ENCODE measurements at regions not wholly inside any gene's neighbourhood (a gene's known extent, or its start where the extent isn't known, plus 50 kb on each side); places are given as distances from the start of the nearest gene placed in this dataset.

DNA sequence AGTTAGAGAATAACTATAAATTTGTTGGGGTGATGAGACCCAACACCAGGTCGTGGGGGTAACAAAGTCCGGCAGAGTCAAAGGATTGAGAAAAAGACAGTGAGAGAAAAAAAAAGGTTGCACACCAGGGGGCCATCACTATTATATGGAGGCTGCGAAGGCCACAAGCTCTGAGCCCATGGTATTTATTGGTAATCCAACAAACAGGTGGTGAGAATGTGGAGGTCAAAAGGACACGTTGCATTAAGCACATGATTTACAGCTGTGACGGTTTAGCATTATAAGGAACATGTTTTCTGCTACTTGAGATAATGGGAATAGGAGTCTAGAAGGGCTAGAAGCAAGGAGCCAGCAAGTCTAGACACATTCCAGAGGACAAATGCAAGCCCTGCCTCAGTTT, 2202.2 kb upstream of the C9orf72 start:
- no peak for DNase-seq (ENCODE audit: low spot score)
- intact Hi-C loops (cut with DNase I), result loop anchor here in 1 of 2 donors (10.0 kb wide), 1 partner anchor 699 kb away; no protein-coding TSS in a partner anchor

DNA sequence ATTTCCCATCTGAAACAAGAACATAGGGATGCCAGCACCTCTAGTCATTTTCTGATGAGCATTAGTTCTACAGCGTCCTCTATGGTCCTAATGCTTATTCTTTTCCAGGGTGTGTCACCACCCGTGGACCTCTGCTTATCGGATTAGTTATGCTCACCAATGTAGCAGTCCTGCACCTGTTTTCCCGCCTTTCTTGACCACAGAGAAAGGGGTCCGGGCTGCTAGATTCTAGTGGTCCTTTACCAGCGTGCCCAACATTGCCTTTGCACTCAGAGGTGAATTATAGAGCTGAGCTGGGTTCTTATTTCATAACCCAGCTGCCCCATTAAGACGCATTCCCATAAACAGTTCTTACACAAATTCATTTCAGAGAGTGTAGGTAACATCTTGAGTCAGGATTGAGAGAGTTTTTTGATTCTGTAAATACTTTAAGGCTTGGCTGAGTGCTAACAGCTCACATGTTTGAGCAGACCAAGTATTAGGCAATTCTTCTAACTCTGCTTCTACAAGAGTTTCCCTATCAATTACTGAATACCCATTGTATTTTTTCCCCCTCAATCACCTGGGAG, 2205.1 kb upstream of the C9orf72 start:
- intact Hi-C loops (cut with DNase I), result loop anchor here in 1 of 2 donors (10.0 kb wide), 1 partner anchor 696 kb away; no protein-coding TSS in a partner anchor
- DNase-seq (ENCODE audit: low spot score), result no peak

DNA sequence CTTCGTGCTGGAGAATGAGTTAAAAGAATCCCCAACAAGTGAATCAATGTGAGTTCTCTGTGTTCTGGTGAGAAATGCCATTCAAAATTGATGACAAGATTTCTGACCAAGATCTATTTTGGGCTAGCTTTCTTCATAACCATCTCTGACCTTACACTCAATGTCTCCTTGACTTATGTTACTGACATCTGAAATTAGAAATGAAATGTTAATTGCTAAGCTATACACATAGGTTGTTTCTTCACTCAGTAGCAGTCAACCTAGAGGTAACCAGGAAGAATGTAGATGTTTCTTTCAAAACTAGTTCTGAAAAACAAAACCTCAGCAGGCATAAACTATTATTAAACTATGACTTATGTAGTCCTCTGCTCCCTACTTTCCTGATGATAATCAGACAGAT, 2220.7 kb upstream of the C9orf72 start:
- DNase-seq (ENCODE audit: low spot score), result no peak
- intact Hi-C loops (cut with DNase I), result no loop called here

DNA sequence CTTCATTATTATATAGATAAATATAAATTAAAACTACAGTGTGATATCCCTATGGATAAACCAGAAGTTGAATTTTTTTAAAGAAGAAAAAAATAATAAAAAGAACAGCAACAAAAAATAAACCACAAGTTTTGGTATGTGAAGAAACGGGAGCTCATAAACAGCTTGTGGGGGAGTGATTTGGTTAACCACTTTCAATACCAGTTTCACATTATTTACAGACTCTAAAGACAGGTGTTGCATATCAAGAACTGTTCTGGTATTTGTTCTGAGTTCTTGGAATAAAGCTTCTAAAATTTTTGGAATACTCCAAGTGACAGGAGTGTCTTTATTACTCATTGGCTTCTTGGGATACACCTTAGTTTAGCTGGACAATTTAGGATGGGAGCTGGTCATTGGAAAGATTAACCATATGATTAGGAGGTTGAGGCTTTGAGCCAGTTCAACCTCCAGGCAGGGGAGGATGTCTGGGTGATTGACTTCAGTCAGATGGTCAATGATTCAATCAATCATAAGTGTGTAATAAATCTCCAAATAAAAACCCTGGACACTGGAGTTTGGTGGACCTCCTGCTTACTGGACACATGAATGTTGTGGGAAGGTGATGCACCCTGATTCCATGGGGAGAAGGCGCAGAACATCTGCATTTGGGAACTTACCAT, 2223.1 kb upstream of the C9orf72 start:
- DNase-seq (ENCODE audit: low spot score), result no peak
- intact Hi-C loops (cut with DNase I), result no loop called here

DNA sequence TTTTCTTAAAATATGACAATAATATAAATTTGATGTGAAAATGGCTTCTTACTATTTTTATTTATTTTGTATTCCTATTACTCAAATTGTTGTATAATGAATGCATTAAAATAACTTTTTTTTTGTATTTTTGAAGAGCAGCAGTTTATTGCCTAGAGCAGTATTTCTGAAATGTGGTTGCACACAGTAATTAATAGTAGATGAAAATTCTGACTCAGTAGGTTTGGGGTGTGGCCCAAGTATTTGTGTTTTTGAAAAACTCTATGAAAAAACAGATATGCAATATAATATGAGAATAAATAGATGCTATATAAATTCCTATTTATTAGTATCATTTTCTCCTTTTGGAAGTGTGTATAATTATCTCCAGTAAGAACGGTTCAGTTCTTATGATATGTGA, 2225.3 kb upstream of the C9orf72 start:
- DNase-seq (ENCODE audit: low spot score), result no peak
- intact Hi-C loops (cut with DNase I), result no loop called here

DNA sequence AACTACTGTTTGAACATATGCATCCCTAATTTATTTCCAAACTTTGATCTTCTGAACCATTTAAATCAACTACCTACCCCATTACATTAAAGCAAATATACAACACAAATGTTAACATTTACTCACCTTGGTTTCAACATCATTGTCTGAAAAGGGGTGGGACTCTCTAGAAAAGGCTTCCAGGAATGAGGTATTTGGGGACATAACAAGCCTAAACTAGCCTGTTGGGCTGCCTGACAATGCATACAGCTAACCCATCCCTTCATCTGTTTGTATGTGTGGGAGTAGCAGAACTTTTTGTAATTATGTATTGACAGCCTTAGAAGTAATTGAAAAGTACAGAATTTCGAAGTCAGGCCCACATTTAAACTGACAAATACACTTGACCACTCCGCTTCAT, 2225.9 kb upstream of the C9orf72 start:
- intact Hi-C loops (cut with DNase I), result no loop called here
- DNase-seq (ENCODE audit: low spot score), result no peak

DNA sequence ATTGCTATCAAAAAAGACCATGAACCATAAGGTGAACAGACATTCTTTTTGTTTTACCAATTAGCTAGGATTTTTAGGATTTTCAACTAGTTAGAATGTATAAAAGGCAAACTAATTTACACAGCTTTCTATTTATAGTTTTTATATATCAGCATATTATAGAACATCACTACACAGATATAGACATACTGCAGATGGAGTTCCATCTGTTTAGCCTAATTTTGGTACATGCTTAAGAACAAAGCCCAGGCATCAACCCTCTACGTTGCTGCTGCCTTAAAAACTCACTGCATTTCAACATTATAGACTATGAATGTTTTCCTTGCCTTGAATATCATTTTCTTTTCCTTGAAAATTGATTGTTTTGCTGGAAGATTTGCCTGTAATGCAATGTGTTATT, 2227.5 kb upstream of the C9orf72 start:
- no peak for DNase-seq (ENCODE audit: low spot score)
- intact Hi-C loops (cut with DNase I), result no loop called here

DNA sequence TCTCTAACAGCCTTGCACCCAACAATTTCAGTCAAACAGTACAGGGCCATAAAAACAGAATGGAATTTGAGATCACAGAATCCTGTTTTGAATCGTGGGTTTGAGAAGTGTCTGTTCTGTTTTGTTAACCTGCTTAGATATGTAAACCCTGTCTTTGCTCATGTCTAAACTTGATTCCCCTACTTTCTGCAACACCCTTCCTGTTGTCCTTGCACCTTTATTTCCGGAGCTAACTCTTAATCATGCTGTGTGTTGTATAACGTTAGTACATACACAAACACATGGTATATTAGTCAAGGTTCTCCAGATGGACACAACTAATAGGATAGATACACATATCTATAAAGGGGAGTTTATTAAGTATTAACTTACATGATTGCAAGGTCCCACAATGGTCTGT, 2229.2 kb upstream of the C9orf72 start:
- no peak for DNase-seq (ENCODE audit: low spot score)
- intact Hi-C loops (cut with DNase I), result no loop called here

DNA sequence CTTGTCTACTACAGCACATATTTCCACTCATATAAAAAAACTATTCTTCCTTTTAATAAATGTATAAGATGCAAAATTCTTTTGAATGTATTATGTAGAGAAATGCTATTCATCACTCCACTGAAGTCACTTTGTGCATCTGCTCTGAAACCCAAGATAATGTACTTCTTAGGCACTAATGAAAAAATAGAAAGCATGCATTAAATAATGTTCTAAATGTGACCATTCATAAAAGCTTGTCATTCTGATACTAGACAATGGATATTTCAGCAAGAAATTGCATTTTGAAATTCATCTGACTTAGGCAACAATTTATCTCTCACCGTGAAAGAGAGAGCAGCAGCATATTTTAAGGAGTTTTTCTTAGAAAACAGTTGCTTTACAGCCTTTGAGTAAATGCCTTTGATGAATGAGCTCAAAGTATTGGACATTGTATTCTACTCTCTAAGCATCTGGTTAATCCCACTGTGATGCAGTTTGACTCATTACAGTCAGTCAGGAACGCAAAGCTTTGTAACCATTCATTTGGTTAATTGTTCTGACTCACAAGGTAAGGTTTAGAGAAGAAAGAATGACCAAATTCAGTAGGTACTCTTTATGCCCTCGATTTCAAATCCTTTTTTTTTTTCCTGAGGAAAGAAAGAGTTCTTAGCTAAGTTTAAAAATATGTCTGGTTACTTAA, 2233.8 kb upstream of the C9orf72 start:
- intact Hi-C loops (cut with DNase I), result no loop called here
- DNase-seq (ENCODE audit: low spot score), result no peak

DNA sequence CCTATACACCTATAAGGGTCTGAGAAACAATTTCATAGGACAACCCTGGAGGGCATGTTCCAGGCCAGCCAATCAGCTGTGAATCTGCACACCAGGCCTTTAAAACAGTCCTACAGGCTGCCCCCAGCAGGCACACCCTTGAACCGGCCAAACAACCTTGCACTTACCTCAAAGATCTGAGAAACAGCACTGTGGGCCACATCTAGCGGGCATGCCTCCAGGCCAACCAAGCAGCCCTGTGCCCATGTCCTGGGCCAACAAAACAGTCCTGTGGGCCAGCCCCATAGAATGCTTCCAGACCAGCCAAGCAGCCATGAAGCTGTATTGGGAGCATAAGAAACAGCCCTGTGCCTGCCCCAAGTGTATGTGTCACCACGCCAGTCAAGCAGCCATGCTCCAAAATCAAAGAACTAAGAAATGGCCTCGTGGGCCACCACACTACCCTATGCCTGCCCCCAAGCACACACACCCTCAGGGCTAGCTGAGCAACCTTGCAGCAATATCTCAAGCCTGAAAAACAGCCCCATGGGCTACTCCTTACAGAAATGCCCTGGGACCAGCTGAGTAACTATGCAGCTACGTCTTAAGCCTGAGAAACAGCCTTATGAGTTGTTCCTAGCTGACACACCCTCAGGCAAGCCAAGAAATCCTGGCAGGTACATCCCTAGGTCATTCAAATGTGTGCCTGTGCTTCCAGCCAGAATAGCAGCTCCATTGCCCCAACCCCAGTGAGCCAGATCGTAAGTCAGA, 2243.8 kb upstream of the C9orf72 start:
- intact Hi-C loops (cut with DNase I), result no loop called here
- DNase-seq (ENCODE audit: low spot score), result no peak

DNA sequence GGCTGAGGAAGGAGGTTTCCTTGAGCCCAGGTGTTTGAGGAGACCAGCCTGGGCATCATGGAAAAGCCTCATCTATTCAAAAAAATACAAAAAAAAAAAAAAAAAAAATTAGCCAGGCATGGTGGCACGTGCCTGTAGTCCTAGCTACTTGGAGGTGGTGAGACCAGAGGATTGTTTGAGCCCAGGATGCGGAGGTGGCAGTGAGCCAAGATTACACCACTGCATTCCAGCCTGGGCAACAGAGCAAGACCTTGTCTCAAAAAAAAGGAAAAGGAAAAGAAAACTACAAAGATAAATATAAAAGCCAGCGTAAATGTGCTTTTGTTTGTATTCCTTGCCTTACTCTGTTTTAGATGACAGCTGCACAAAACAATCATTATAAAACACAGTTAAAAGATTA, 2249.2 kb upstream of the C9orf72 start:
- intact Hi-C loops (cut with DNase I), result no loop called here
- DNase-seq (ENCODE audit: low spot score), result no peak

DNA sequence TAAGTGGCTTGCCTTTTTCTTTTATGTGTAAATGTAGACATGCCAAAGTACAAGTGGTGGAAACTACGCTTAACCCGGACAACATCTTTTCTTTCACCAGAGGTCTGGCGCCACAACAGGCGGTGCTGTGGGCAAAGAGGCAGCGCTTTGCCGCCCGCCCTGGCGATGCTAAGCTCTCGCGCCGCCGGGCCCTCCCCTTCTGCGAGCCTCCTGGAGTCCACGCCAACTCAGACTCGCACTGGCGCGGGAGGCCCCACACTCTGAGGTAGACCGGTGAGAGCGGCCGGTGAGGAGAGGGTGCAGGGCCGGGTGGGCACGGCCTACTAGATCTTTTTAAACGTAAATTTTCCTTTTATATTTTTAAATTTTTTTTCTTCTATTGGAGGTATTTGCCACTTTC, 2253.1 kb upstream of the C9orf72 start:
- no peak for DNase-seq (ENCODE audit: low spot score)
- intact Hi-C loops (cut with DNase I), result no loop called here

DNA sequence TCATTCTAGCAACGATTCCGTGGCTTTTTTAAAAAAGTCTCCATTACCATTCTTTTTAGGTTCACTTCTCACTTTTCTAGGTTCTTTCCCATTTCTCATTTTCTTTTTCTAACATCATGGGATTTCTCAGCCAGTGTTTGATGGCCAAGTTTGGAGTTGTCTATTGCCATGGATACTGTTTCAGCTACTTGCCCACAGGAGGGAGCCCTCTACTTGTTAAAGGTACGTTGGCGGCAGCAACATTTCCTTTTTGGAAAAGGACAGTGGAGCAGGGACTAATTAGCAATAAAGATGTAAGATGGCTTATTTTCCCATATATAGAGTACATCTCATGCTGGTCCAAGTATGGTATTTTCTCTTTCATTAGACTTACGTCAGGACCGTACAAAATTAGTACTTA, 2257.5 kb upstream of the C9orf72 start:
- no peak for DNase-seq (ENCODE audit: low spot score)
- intact Hi-C loops (cut with DNase I), result no loop called here

DNA sequence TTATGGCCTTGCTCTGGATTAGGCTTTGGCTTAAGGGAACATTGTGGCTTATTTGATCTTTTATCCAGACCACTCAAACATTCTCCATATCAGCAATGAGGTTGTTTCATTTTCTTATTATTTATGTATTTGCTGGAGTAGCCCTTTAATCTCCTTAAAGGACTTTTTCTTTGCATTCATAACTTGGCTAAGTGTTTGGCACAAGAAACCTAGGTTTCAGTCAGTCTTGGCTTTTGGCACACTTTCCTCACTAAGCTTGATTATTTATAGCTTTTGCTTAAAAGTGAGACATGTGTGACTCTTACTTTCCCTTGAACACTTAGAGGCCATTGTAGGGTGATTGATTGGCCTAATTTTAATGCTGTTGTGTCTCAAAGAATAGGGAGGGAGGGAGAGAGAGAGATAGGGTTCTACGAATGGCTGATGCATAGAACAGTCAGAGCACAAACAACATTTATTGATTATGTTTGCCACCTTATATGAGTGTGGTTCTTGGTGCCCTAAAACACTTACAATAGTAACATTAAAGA, 2265.3 kb upstream of the C9orf72 start:
- intact Hi-C loops (cut with DNase I), result no loop called here
- no peak for DNase-seq (ENCODE audit: low spot score)

DNA sequence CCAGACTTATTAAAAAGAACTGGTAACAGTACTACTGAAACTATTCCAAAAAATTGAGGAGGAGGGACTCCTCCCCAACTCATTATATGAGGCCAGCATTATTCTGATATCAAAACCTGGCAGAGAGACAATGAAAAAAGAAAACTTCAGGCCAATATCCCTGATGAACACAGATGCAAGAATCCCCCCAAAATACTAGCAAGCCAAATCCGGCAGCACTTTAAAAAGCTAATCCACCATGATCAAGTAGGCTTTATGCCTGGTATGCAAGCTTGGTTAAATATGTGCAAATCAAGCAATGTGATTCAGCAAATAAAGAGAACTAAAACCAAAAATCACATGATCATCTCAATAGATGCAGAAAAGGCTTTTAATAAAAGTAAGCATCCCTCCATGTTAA, 2271.0 kb upstream of the C9orf72 start:
- no peak for DNase-seq (ENCODE audit: low spot score)
- intact Hi-C loops (cut with DNase I), result no loop called here

DNA sequence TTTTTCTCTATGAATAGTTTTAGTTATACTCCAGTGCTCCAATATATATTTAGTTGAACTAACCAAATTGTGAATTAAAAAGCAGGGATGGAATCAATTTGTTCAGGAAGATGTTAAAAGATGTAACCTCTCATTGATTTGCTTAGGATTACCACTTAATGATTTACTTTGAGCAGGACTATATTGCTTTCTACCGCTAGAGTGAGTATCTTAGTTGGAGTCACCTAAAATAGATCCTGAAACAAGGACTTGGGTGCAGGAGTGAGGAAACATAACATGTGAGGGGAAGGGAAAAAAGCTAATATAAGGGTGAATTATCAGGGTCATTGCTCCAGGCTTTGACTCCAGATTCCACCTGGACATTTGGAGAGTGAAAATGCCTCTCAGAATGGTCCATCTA, 2277.4 kb upstream of the C9orf72 start:
- intact Hi-C loops (cut with DNase I), result no loop called here
- DNase-seq (ENCODE audit: low spot score), result no peak

DNA sequence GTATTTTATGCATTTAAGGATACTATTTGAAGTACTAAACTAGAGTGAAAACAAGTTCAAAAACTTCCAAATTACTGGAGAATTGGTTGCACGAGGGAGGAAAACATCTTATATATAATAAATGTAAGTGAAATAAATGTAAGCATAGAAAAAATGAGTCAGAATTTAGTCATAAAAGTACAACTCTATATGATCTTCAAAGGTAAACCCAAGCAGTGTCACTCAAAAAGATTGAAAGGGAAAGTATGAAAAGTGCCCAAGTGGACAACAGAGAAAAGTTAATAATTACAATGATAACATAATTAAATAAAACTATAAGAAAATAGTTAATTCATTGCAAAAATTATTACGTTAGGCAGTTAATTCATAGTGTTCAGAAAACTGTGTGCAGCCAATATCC, 2288.5 kb upstream of the C9orf72 start:
- DNase-seq (ENCODE audit: low spot score), result no peak
- intact Hi-C loops (cut with DNase I), result no loop called here

DNA sequence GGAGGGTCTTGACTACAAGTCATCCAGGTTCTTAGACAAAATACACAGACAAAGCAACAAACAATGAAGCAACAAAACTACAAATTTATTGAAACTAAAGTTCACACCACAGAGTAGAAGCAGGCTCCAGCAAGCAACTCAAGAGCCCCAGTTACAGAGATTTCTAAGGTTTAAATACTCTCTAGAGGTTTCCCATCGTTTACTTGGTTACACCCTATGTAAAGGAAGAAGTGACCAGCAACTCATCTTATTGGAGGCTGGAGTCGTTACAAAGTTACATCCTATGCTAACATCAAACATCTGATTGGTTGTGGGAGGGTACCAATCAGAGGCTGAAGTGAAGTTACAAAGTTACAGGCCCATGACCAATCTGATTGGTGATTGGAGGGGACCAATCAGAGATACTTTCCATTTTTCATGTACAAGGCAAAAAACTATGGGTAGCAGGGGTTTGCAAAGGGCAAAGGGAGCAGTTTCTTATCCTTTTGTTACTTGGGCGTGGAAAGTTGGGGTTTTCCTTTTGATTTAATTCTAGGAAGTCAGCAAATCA, 2292.6 kb upstream of the C9orf72 start:
- intact Hi-C loops (cut with DNase I), result no loop called here
- no peak for DNase-seq (ENCODE audit: low spot score)

DNA sequence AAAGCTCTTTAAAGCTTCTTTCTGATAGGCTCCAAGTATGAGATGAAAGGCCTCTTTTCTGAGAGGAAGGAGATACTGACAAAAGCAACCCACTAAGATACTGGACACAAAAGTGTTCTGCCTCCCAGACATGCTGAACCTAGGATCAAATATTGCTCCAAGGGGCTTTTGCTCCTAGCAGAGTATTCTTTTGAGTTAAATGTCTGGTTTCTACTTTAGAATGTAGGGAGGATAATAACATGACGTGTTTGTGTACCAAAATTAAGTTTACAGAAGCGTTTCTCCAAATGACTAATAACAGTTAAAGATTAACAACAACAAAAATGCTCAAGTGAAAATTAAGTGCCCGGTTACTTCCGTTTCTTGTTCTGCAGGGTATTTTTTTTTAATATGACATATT, 2293.3 kb upstream of the C9orf72 start:
- DNase-seq (ENCODE audit: low spot score), result no peak
- intact Hi-C loops (cut with DNase I), result no loop called here

DNA sequence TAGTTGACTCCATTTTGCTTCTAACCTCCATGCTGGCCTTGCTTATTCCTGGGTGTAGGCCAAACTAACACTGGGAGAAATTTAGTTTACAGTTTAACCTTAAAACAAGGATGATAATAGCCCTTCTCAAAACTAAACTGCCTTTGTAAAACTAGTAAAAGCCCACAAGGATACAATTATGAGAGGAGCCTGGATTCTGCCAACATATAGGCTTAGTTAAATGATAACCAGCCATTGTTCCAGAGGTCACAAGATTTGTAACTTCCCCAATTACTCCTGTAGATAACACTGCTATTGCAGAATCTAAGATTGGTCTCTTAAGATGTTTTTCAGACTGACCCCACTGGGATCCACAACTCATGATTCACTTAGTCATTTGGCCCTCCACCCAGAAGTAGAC, 2300.3 kb upstream of the C9orf72 start:
- intact Hi-C loops (cut with DNase I), result no loop called here
- DNase-seq (ENCODE audit: low spot score), result no peak

Measured in posterior vena cava (tissue), 2 donors.